ENCODE measurements at regions not wholly inside any gene's neighbourhood (a gene's known extent, or its start where the extent isn't known, plus 50 kb on each side); places are given as distances from the start of the nearest gene placed in this dataset.

DNA sequence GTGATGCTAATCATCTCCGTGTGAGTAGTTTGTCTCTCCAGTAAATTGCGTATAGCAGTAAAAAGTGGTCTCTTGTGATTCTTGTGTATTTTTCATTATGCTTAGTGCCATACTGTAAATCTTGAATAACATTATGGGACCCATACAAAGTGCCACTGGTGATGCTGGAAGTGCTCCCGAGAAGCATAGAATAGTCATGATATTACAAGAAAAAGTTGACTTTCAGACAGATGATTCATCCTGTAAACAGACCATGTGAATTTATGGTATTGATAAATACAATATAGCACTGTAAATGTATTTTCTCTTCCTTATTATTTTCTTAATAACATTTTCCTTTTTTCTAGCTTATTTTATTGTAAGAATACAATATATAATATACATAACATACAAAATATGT is 74.6 kb upstream of the CDK6 start:
- H3K14ac ChIP-seq (ENCODE audit: low read length), result no peak overlapping the region
- H3K23ac ChIP-seq (ENCODE audit: low read length), result no peak overlapping the region
- H3K36me3 ChIP-seq (ENCODE audit: control insufficient read depth in 1 of 2, insufficient read depth in 2 of 2, low read length in 2 of 2), result no peaks in the 10 kb centered on the region
- WGBS (ENCODE audit: extremely low coverage, insufficient coverage, insufficient read length), result no CpG with 5 or more reads among the region's 3 CpGs
- DNase-seq, result no peak
- no peaks in the 10 kb centered on the region for H3K9me3 ChIP-seq (ENCODE audit: insufficient read depth, low read depth, low read length)
- H3K4me2 ChIP-seq (ENCODE audit: low read length), result no peak overlapping the region
- no peak overlapping the region for H4K8ac ChIP-seq (ENCODE audit: low read depth, low read length)
- no peak overlapping the region for H4K91ac ChIP-seq (ENCODE audit: low read depth, low read length)
- no peak overlapping the region for H3K27ac ChIP-seq (ENCODE audit: low read depth, low read length)
- H3K9ac ChIP-seq (ENCODE audit: low read length), result no peak overlapping the region
- no peaks in the 10 kb centered on the region for H3K79me2 ChIP-seq (ENCODE audit: control insufficient read depth, insufficient read depth, low read length, poor library complexity)
- no peaks in the 10 kb centered on the region for H3K79me1 ChIP-seq (ENCODE audit: low read length)
- no peak overlapping the region for H3K4me3 ChIP-seq (ENCODE audit: low read depth, low read length)
- no peaks in the 10 kb centered on the region for H3K27me3 ChIP-seq (ENCODE audit: insufficient read depth, low read length)
- H2BK5ac ChIP-seq (ENCODE audit: low read depth, low read length, poor library complexity), result no peak overlapping the region
- H3K4ac ChIP-seq (ENCODE audit: low read depth, low read length), result no peak overlapping the region
- no peaks in the 10 kb centered on the region for H3K4me1 ChIP-seq (ENCODE audit: control insufficient read depth in 1 of 2, insufficient read depth in 2 of 2, low read length in 2 of 2)
- no peak overlapping the region for H2AK5ac ChIP-seq (ENCODE audit: low read length)
- no peak overlapping the region for H2AFZ ChIP-seq (ENCODE audit: insufficient read depth, low read length, poor library complexity)
- H2BK12ac ChIP-seq (ENCODE audit: low read length), result no peak overlapping the region
- no peak overlapping the region for H2BK120ac ChIP-seq (ENCODE audit: insufficient read depth, low read length, poor library complexity)
- H3K18ac ChIP-seq (ENCODE audit: low read length), result no peak overlapping the region
- no peak overlapping the region for H4K12ac ChIP-seq (ENCODE audit: low read depth, low read length)

DNA sequence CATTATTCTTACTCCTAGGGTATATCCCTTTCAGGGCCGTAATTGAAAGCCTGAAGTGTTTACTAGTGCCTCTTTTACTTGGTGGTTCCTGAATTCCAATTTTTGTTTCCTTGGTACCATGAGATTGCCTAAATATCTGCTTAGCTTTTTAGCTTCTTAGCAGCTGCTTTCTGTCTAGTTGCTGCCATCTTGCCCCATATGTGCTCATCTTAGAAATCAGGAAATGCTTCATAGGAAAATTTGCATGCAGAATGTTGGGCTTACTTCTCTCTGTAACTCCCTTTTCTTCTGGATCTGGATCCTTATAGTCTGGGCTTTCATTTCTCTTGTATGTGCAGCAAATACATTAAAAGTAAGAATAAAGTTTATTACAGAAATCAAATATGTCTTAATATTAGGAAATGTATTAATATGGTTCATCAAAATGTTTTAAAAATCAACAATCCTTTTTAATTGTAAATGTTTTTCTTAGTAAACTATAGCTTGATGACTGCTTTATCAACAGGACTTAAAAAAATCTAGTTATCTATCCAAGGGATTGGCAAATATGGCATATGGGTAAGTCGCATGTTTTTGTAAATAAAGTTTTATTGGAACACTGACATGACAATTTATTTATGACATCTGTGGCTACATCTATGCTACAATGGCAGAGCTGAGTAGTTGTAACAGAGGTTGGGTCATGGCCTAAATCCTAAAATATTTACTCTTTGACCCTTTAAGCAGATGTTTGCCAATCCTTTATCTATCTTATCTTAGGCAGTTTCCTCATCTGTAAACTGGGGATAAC is 73.5 kb upstream of the CDK6 start:
- no CpG with 5 or more reads among the region's 2 CpGs for WGBS (ENCODE audit: extremely low coverage, insufficient coverage, insufficient read length)
- H3K36me3 ChIP-seq (ENCODE audit: control insufficient read depth in 1 of 2, insufficient read depth in 2 of 2, low read length in 2 of 2), result no peaks in the 10 kb centered on the region
- no peak overlapping the region for H3K18ac ChIP-seq (ENCODE audit: low read length)

GRCh38 chr7:92904244-92905131 is 68.1 kb upstream of the CDK6 start:
- H2BK12ac ChIP-seq (ENCODE audit: low read length), result no peak overlapping the region
- no peak overlapping the region for H3K23ac ChIP-seq (ENCODE audit: low read length)
- no peak overlapping the region for H2BK5ac ChIP-seq (ENCODE audit: low read depth, low read length, poor library complexity)
- no peak overlapping the region for H3K9ac ChIP-seq (ENCODE audit: low read length)
- DNase-seq, result peak; percentile 62 to 68
- no peaks in the 10 kb centered on the region for H3K36me3 ChIP-seq (ENCODE audit: control insufficient read depth in 1 of 2, insufficient read depth in 2 of 2, low read length in 2 of 2)
- H2AFZ ChIP-seq (ENCODE audit: insufficient read depth, low read length, poor library complexity), result no peak overlapping the region
- no CpG with 5 or more reads among the region's 7 CpGs for WGBS (ENCODE audit: extremely low coverage, insufficient coverage, insufficient read length)
- no peak overlapping the region for H3K27ac ChIP-seq (ENCODE audit: low read depth, low read length)
- no peak overlapping the region for H2BK120ac ChIP-seq (ENCODE audit: insufficient read depth, low read length, poor library complexity)
- H3K4me1 ChIP-seq (ENCODE audit: control insufficient read depth in 1 of 2, insufficient read depth in 2 of 2, low read length in 2 of 2), result peaks cover 4 to 9% of the 10 kb centered on the region in 2 experiments
- no peak overlapping the region for H3K4me2 ChIP-seq (ENCODE audit: low read length)
- no peak overlapping the region for H4K91ac ChIP-seq (ENCODE audit: low read depth, low read length)
- H3K79me2 ChIP-seq (ENCODE audit: control insufficient read depth, insufficient read depth, low read length, poor library complexity), result no peaks in the 10 kb centered on the region
- no peak overlapping the region for H3K18ac ChIP-seq (ENCODE audit: low read length)
- H3K14ac ChIP-seq (ENCODE audit: low read length), result no peak overlapping the region
- no peaks in the 10 kb centered on the region for H3K27me3 ChIP-seq (ENCODE audit: insufficient read depth, low read length)
- no peak overlapping the region for H3K4ac ChIP-seq (ENCODE audit: low read depth, low read length)
- no peak overlapping the region for H2AK5ac ChIP-seq (ENCODE audit: low read length)
- H3K79me1 ChIP-seq (ENCODE audit: low read length), result no peaks in the 10 kb centered on the region
- no peak overlapping the region for H4K12ac ChIP-seq (ENCODE audit: low read depth, low read length)
- no peaks in the 10 kb centered on the region for H3K9me3 ChIP-seq (ENCODE audit: insufficient read depth, low read depth, low read length)
- no peak overlapping the region for H4K8ac ChIP-seq (ENCODE audit: low read depth, low read length)
- no peak overlapping the region for H3K4me3 ChIP-seq (ENCODE audit: low read depth, low read length)

More for the DNA sequence above, 73.5 kb upstream of the CDK6 start:
- H3K4me1 ChIP-seq (ENCODE audit: control insufficient read depth in 1 of 2, insufficient read depth in 2 of 2, low read length in 2 of 2), result peaks cover under 1 to 1% of the 10 kb centered on the region in 2 experiments
- H4K8ac ChIP-seq (ENCODE audit: low read depth, low read length), result no peak overlapping the region
- H2BK12ac ChIP-seq (ENCODE audit: low read length), result no peak overlapping the region
- no peak overlapping the region for H3K27ac ChIP-seq (ENCODE audit: low read depth, low read length)
- no peak overlapping the region for H4K12ac ChIP-seq (ENCODE audit: low read depth, low read length)
- H3K79me2 ChIP-seq (ENCODE audit: control insufficient read depth, insufficient read depth, low read length, poor library complexity), result no peaks in the 10 kb centered on the region
- H3K14ac ChIP-seq (ENCODE audit: low read length), result no peak overlapping the region
- H3K9me3 ChIP-seq (ENCODE audit: insufficient read depth, low read depth, low read length), result no peaks in the 10 kb centered on the region
- H3K27me3 ChIP-seq (ENCODE audit: insufficient read depth, low read length), result no peaks in the 10 kb centered on the region
- no peak overlapping the region for H3K9ac ChIP-seq (ENCODE audit: low read length)
- no peak overlapping the region for H3K4ac ChIP-seq (ENCODE audit: low read depth, low read length)
- no peak overlapping the region for H3K4me2 ChIP-seq (ENCODE audit: low read length)
- no peak overlapping the region for H3K4me3 ChIP-seq (ENCODE audit: low read depth, low read length)
- DNase-seq, result peak in 1 of 2 donors; percentile 3
- H3K79me1 ChIP-seq (ENCODE audit: low read length), result no peaks in the 10 kb centered on the region
- no peak overlapping the region for H3K23ac ChIP-seq (ENCODE audit: low read length)
- H2AK5ac ChIP-seq (ENCODE audit: low read length), result no peak overlapping the region
- no peak overlapping the region for H4K91ac ChIP-seq (ENCODE audit: low read depth, low read length)
- H2BK5ac ChIP-seq (ENCODE audit: low read depth, low read length, poor library complexity), result no peak overlapping the region
- no peak overlapping the region for H2AFZ ChIP-seq (ENCODE audit: insufficient read depth, low read length, poor library complexity)
- no peak overlapping the region for H2BK120ac ChIP-seq (ENCODE audit: insufficient read depth, low read length, poor library complexity)

- Histone ChIP-seq H3K14ac (ENCODE audit: low read length) (no peak overlapping the region), H4K91ac (ENCODE audit: low read depth, low read length) (no peak overlapping the region), H3K9ac (ENCODE audit: low read length) (no peak overlapping the region), H3K23ac (ENCODE audit: low read length) (no peak overlapping the region), H2BK5ac (ENCODE audit: low read depth, low read length, poor library complexity) (no peak overlapping the region), H4K12ac (ENCODE audit: low read depth, low read length) (no peak overlapping the region), H3K4me1 (ENCODE audit: control insufficient read depth in 1 of 2, insufficient read depth in 2 of 2, low read length in 2 of 2) (no peaks in the 10 kb centered on the region), H3K18ac (ENCODE audit: low read length) (no peak overlapping the region), H3K27ac (ENCODE audit: low read depth, low read length) (no peak overlapping the region), H4K8ac (ENCODE audit: low read depth, low read length) (no peak overlapping the region), H2AK5ac (ENCODE audit: low read length) (no peak overlapping the region), H2BK12ac (ENCODE audit: low read length) (no peak overlapping the region), H3K4me3 (ENCODE audit: low read depth, low read length) (no peak overlapping the region), H3K36me3 (ENCODE audit: control insufficient read depth in 1 of 2, insufficient read depth in 2 of 2, low read length in 2 of 2) (no peaks in the 10 kb centered on the region), H3K9me3 (ENCODE audit: insufficient read depth, low read depth, low read length) (peaks cover 7% of the 10 kb centered on the region), H3K27me3 (ENCODE audit: insufficient read depth, low read length) (no peaks in the 10 kb centered on the region), H3K79me2 (ENCODE audit: control insufficient read depth, insufficient read depth, low read length, poor library complexity) (no peaks in the 10 kb centered on the region), H2AFZ (ENCODE audit: insufficient read depth, low read length, poor library complexity) (no peak overlapping the region), H3K4ac (ENCODE audit: low read depth, low read length) (no peak overlapping the region), H3K79me1 (ENCODE audit: low read length) (no peaks in the 10 kb centered on the region), H3K4me2 (ENCODE audit: low read length) (no peak overlapping the region), H2BK120ac (ENCODE audit: insufficient read depth, low read length, poor library complexity) (no peak overlapping the region)
- no peak for DNase-seq
- WGBS (ENCODE audit: extremely low coverage, insufficient coverage, insufficient read length), result no CpG with 5 or more reads among the region's 5 CpGs
Measured at GRCh38 chr7:92898798-92899197, 62.4 kb upstream of the CDK6 start.

Measured in trophoblast cell (in vitro differentiated cells and primary cell).